Thyroid gland (tissue), 4 donors: ENCODE measurements at regions not wholly inside any gene's neighbourhood (a gene's known extent, or its start where the extent isn't known, plus 50 kb on each side); places are given as distances from the start of the nearest gene placed in this dataset.

Source experiments
- CTCF ChIP-seq, 6 experiments: fragments of 200-600 bp in 3 of 6; fragments of 450-650 bp in 3 of 6; sonication (generic) in 3 of 6; IDR thresholded peaks; one replicate each; pipeline ENCODE4 v1.5.1; 2016 to 2019; ENCODE audit warnings: antibody characterized with exemption in 6 of 6, mild to moderate bottlenecking in 2 of 6, inconsistent platforms in 1 of 6, moderate library complexity in 1 of 6
- POLR2A ChIP-seq, 2 donors: fragments of 450-650 bp; IDR thresholded peaks; one replicate each; pipeline ENCODE4 v1.6.1; 2017; ENCODE audit warnings: antibody characterized with exemption in 2 of 2, mild to moderate bottlenecking in 2 of 2, moderate library complexity in 1 of 2

DNA sequence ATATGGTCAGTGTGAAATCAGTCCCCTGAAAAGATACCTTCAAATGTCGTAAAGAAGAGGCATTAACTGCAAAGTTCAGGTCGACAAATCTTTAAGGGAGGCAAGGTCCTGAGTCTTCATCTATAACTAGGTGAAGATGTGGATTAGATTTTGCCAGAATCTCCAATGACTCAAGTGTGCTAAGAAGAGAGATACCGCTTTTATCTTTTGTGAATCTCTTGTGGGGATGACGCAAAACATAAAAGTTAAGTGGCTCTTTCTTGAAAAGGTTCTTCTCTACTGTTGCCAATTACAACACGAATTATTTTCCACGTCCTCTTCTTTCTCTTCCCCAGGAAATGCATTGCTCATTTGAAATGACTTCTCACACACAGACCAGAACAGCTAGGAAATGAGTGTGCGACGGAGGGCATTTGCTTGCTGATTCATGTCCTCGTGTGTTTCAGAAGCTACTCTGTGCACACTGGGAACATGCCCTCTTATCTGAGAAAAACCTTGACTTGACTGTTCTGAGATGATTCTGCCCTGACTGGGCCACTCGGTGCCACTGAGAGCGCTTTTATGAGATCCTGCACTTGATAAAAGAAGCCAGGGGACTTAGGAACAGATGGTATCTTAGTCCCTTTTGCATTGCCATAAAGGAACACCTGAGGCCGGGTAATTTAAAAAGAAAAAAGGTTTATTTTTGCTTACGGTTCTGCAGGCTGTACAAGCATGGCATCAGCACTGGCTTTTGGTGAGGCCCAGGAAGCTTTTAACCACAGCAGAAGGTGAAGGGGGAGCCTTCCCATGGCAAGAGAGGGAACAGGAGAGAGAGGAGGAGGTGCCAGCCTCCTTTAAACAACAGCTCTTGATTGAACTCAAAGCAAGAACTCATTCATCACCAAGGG is 169.5 kb upstream of the PFKP start:
- TF ChIP-seq CTCF (IDR thresholded peaks at IDR 0.05), result no peak
- TF ChIP-seq POLR2A (IDR thresholded peaks at IDR 0.05), result no peak
